ENCODE measurements at regions not wholly inside any gene's neighbourhood (a gene's known extent, or its start where the extent isn't known, plus 50 kb on each side); places are given as distances from the start of the nearest gene placed in this dataset.

GRCh38 chr6:7960848-7961247 is 50.3 kb upstream of the TXNDC5 start:
- no peak for TF ChIP-seq POLR2AphosphoS5 (IDR thresholded peaks at IDR 0.05)
- TF ChIP-seq CTCF (IDR thresholded peaks at IDR 0.05): no peak
- TF ChIP-seq EP300 (IDR thresholded peaks at IDR 0.05): no peak

All from esophagus muscularis mucosa (tissue), 4 donors.